ENCODE measurements at regions not wholly inside any gene's neighbourhood (a gene's known extent, or its start where the extent isn't known, plus 50 kb on each side); places are given as distances from the start of the nearest gene placed in this dataset.

- H3K4me1 Mint-ChIP-seq: peaks cover 14 to 18% of the 10 kb centered on the region in 2 experiments
- Histone ChIP-seq H2BK5ac (ENCODE audit: insufficient read length, low read length) (no peak overlapping the region), H3K23me2 (ENCODE audit: insufficient read length, low read depth, low read length, poor library complexity, severe bottlenecking) (no peaks in the 10 kb centered on the region), H3K27ac (ENCODE audit: insufficient read length, low read depth, low read length) (no peak overlapping the region), H3K4me1 (ENCODE audit: insufficient read depth, low read length) (no peaks in the 10 kb centered on the region), H3K18ac (ENCODE audit: insufficient read length, low read depth, low read length) (no peak overlapping the region), H3K9ac (ENCODE audit: extremely low read depth, insufficient read length, low read length) (no peak overlapping the region), H3K4me2 (ENCODE audit: insufficient read depth, insufficient read length, low read length) (no peak overlapping the region), H2BK12ac (ENCODE audit: insufficient read length, low read depth, low read length) (no peak overlapping the region), H3K4ac (ENCODE audit: low read depth, low read length) (no peak overlapping the region), H3K79me1 (ENCODE audit: insufficient read depth, low read depth, low read length, poor library complexity, severe bottlenecking) (no peaks in the 10 kb centered on the region), H2AFZ (ENCODE audit: low read length) (no peak overlapping the region), H4K20me1 (ENCODE audit: control insufficient read depth, insufficient read depth, insufficient read length) (no peaks in the 10 kb centered on the region), H3K79me2 (ENCODE audit: insufficient read depth, low read length) (no peaks in the 10 kb centered on the region), H4K5ac (ENCODE audit: insufficient read length, low read depth, low read length) (no peak overlapping the region), H2AK5ac (ENCODE audit: insufficient read length, low read length) (no peak overlapping the region), H3K9me3 (ENCODE audit: control insufficient read depth, low read depth, low read length) (no peaks in the 10 kb centered on the region), H3K56ac (ENCODE audit: insufficient read length, low read depth, low read length) (no peak overlapping the region), H3K14ac (ENCODE audit: insufficient read depth, low read length) (no peak overlapping the region), H3K23ac (ENCODE audit: insufficient read length, low read depth, low read length) (no peak overlapping the region), H2BK20ac (ENCODE audit: low read depth, low read length, poor library complexity, severe bottlenecking) (no peak overlapping the region), H3T11ph (ENCODE audit: low read length) (no peak overlapping the region), H4K8ac (replicated peaks; ENCODE audit: insufficient read length, low read depth, low read length) (no peak overlapping the region), H4K91ac (ENCODE audit: insufficient read length, low read depth, low read length) (no peak overlapping the region), H2BK15ac (ENCODE audit: low read depth, low read length) (no peak overlapping the region), H2BK120ac (ENCODE audit: low read depth, low read length, poor library complexity, severe bottlenecking) (no peak overlapping the region), H3K27me3 (ENCODE audit: insufficient read depth, low read length) (no peaks in the 10 kb centered on the region)
- no CpG with 5 or more reads among the region's 6 CpGs for WGBS (ENCODE audit: extremely low coverage, insufficient read length, low lambda C conversion rate)
- H3K27me3 Mint-ChIP-seq (ENCODE audit: low read depth): no peaks in the 10 kb centered on the region; the same call in 1 of the 2 replicates
- peaks cover 0 to 3% of the 10 kb centered on the region in 2 experiments; a peak in 3 of 5 replicates for H3K9me3 Mint-ChIP-seq
- no peak for DNase-seq
- no peak overlapping the region for H3K4me3 Mint-ChIP-seq
- peaks cover 1 to 5% (median 3%) of the 10 kb centered on the region in 3 experiments; a peak in 1 of 7 replicates for H3K36me3 Mint-ChIP-seq (ENCODE audit: insufficient read depth in 1 of 3, low read depth in 3 of 3)
- no peak overlapping the region; a peak in 1 of 7 replicates for H3K27ac Mint-ChIP-seq
- no peak for TF ChIP-seq CTCF (conservative IDR thresholded peaks at IDR 0.05)
Observed at GRCh38 chr20:12875510-12875909, 133.3 kb upstream of the SPTLC3 start.
